ENCODE measurements at regions not wholly inside any gene's neighbourhood (a gene's known extent, or its start where the extent isn't known, plus 50 kb on each side); places are given as distances from the start of the nearest gene placed in this dataset.

GRCh38 chr4:62359441-62360155, 1159.5 kb downstream of the ADGRL3 start:
- no peaks in the 10 kb centered on the region for H3K27me3 ChIP-seq (ENCODE audit: control insufficient read depth, insufficient read depth, low read length)
- intact Hi-C loops (cut with DNase I), result no loop called here
- no peaks in the 10 kb centered on the region for H3K9me3 ChIP-seq (ENCODE audit: control insufficient read depth in 2 of 3, insufficient read depth in 1 of 3, low read length in 3 of 3)
- H3K9ac ChIP-seq (ENCODE audit: low read length in 3 of 3), result no peak overlapping the region
- no peaks in the 10 kb centered on the region for H3K4me1 ChIP-seq (ENCODE audit: control insufficient read depth in 2 of 3, insufficient read depth in 2 of 3, low read depth in 1 of 3, low read length in 3 of 3)
- no peak for FAIRE-seq
- H3K4me3 ChIP-seq (ENCODE audit: low read length in 3 of 3), result no peak overlapping the region
- no peak for DNase-seq
- H3K27ac ChIP-seq (ENCODE audit: low read depth in 2 of 2, low read length in 2 of 2), result no peak overlapping the region
- TF ChIP-seq, protein P1, sequence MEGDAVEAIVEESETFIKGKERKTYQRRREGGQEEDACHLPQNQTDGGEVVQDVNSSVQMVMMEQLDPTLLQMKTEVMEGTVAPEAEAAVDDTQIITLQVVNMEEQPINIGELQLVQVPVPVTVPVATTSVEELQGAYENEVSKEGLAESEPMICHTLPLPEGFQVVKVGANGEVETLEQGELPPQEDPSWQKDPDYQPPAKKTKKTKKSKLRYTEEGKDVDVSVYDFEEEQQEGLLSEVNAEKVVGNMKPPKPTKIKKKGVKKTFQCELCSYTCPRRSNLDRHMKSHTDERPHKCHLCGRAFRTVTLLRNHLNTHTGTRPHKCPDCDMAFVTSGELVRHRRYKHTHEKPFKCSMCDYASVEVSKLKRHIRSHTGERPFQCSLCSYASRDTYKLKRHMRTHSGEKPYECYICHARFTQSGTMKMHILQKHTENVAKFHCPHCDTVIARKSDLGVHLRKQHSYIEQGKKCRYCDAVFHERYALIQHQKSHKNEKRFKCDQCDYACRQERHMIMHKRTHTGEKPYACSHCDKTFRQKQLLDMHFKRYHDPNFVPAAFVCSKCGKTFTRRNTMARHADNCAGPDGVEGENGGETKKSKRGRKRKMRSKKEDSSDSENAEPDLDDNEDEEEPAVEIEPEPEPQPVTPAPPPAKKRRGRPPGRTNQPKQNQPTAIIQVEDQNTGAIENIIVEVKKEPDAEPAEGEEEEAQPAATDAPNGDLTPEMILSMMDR (IDR thresholded peaks at IDR 0.05; ENCODE audit: borderline replicate concordance, extremely low read depth, insufficient read depth), result no peak
- H3K36me3 ChIP-seq (ENCODE audit: control insufficient read depth in 2 of 3, insufficient read depth in 3 of 3, low read length in 3 of 3), result no peaks in the 10 kb centered on the region

GRCh38 chr4:62344915-62345314, 1144.8 kb downstream of the ADGRL3 start:
- TF ChIP-seq, protein P1 (IDR thresholded peaks at IDR 0.05; ENCODE audit: borderline replicate concordance, extremely low read depth, insufficient read depth), result no peak
- peaks cover 0 to 4% (median 0%) of the 10 kb centered on the region in 3 donors for H3K9me3 ChIP-seq (ENCODE audit: control insufficient read depth in 2 of 3, insufficient read depth in 1 of 3, low read length in 3 of 3)
- intact Hi-C loops (cut with DNase I), result no loop called here
- no peaks in the 10 kb centered on the region for H3K36me3 ChIP-seq (ENCODE audit: control insufficient read depth in 2 of 3, insufficient read depth in 3 of 3, low read length in 3 of 3)
- H3K4me3 ChIP-seq (ENCODE audit: low read length in 3 of 3), result no peak overlapping the region
- H3K27me3 ChIP-seq (ENCODE audit: control insufficient read depth, insufficient read depth, low read length), result no peaks in the 10 kb centered on the region
- H3K27ac ChIP-seq (ENCODE audit: low read depth in 2 of 2, low read length in 2 of 2), result no peak overlapping the region
- no peak overlapping the region for H3K9ac ChIP-seq (ENCODE audit: low read length in 3 of 3)
- H3K4me1 ChIP-seq (ENCODE audit: control insufficient read depth in 2 of 3, insufficient read depth in 2 of 3, low read depth in 1 of 3, low read length in 3 of 3), result no peaks in the 10 kb centered on the region
- FAIRE-seq (no peak), DNase-seq (no peak)

DNA sequence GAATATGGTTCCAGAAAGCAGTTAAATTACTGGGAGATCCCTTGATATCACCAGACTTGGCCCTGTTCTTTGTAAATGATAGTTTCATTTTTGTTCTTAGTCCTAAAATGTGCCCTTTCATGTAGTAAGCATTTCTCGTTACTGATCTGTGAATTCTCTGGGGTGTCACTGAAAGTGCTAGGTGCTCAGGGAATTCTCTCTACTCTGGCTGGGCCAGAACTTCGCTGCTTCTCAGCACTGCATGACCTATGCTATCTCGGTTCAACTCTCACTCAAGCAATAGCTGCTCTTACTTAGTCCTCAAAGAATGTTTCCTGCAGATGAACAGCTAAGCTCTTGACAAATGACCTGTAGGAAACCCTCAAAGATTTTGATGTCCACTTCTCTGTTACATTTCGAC, 1144.3 kb downstream of the ADGRL3 start:
- intact Hi-C loops (cut with DNase I), result no loop called here
- no peaks in the 10 kb centered on the region for H3K36me3 ChIP-seq (ENCODE audit: control insufficient read depth in 2 of 3, insufficient read depth in 3 of 3, low read length in 3 of 3)
- FAIRE-seq (no peak), DNase-seq (no peak)
- H3K27me3 ChIP-seq (ENCODE audit: control insufficient read depth, insufficient read depth, low read length), result no peaks in the 10 kb centered on the region
- peaks cover 0 to 4% (median 0%) of the 10 kb centered on the region in 3 donors for H3K9me3 ChIP-seq (ENCODE audit: control insufficient read depth in 2 of 3, insufficient read depth in 1 of 3, low read length in 3 of 3)
- H3K9ac ChIP-seq (ENCODE audit: low read length in 3 of 3), result no peak overlapping the region
- no peak overlapping the region for H3K27ac ChIP-seq (ENCODE audit: low read depth in 2 of 2, low read length in 2 of 2)
- TF ChIP-seq, protein P1 (IDR thresholded peaks at IDR 0.05; ENCODE audit: borderline replicate concordance, extremely low read depth, insufficient read depth), result no peak
- no peak overlapping the region for H3K4me3 ChIP-seq (ENCODE audit: low read length in 3 of 3)
- no peaks in the 10 kb centered on the region for H3K4me1 ChIP-seq (ENCODE audit: control insufficient read depth in 2 of 3, insufficient read depth in 2 of 3, low read depth in 1 of 3, low read length in 3 of 3)

- Histone ChIP-seq H3K9me3 (ENCODE audit: control insufficient read depth in 2 of 3, insufficient read depth in 1 of 3, low read length in 3 of 3) (peaks cover 0 to 4% (median 0%) of the 10 kb centered on the region in 3 donors), H3K4me3 (ENCODE audit: low read length in 3 of 3) (no peak overlapping the region), H3K4me1 (ENCODE audit: control insufficient read depth in 2 of 3, insufficient read depth in 2 of 3, low read depth in 1 of 3, low read length in 3 of 3) (no peaks in the 10 kb centered on the region), H3K36me3 (ENCODE audit: control insufficient read depth in 2 of 3, insufficient read depth in 3 of 3, low read length in 3 of 3) (no peaks in the 10 kb centered on the region), H3K27me3 (ENCODE audit: control insufficient read depth, insufficient read depth, low read length) (no peaks in the 10 kb centered on the region), H3K9ac (ENCODE audit: low read length in 3 of 3) (no peak overlapping the region), H3K27ac (ENCODE audit: low read depth in 2 of 2, low read length in 2 of 2) (no peak overlapping the region)
- DNase-seq, result no peak
- TF ChIP-seq, protein P1 (IDR thresholded peaks at IDR 0.05; ENCODE audit: borderline replicate concordance, extremely low read depth, insufficient read depth), result no peak
- FAIRE-seq, result no peak
- intact Hi-C loops (cut with DNase I), result no loop called here
These were observed 1142.2 kb downstream of the ADGRL3 start for GRCh38 chr4:62342346-62342745.
